ENCODE measurements at regions not wholly inside any gene's neighbourhood (a gene's known extent, or its start where the extent isn't known, plus 50 kb on each side); places are given as distances from the start of the nearest gene placed in this dataset.

DNA sequence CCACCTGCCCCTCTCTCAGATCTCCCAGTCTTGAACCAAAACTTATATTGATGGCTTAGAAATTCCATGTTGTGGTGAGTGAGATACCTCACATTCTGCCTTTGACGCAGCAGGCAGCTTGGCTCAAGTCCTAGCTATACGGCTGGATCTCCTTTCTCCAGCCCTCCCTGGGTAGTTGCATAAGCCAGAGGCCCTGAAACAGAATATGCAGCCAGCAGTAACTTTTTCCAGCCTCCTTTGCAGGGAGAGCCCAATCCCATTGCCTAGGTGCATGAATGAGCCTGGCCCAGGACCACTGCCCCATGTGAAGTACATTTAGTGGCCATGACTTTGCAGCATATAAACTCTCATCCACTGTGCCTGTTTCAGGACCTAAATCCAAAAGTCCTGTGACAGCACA is 202.2 kb upstream of the CDYL start:
- no peak overlapping the region for H3K27ac ChIP-seq (ENCODE audit: low read depth, low read length, severe bottlenecking)
- H3K36me3 ChIP-seq (ENCODE audit: control insufficient read depth, insufficient read depth, low read length) = no peaks in the 10 kb centered on the region
- WGBS, 2 experiments (ENCODE audit: insufficient coverage in 2 of 2) = 82 to 91% methylated on average over 2 of the region's 2 CpGs
- no peak overlapping the region for H3K4me3 ChIP-seq (ENCODE audit: extremely low read depth, insufficient read depth, low read length, poor library complexity, severe bottlenecking)
- H3K9me3 ChIP-seq (ENCODE audit: control insufficient read depth, low read length) = peaks cover 4% of the 10 kb centered on the region
- H3K4me1 ChIP-seq (ENCODE audit: control insufficient read depth, insufficient read depth, low read length, poor library complexity, severe bottlenecking) = no peaks in the 10 kb centered on the region

DNA sequence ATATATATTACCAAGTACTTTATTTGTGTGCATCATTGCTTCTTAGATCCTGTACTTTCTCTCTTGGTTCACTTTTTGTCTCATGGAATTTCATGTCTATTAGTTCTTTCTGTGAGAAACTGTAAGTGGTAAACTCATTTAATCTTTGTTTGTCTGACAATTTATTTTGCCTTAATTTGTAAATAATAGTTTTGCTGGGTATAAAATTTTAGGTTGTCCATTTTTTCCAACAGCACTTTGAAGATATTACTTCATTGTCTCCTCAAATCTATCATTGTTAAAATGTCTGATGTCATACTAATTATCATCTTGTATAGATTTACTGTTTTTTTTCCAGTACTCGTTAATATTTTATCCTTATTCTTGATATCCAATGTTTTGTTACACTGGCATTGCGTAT is 205.2 kb upstream of the CDYL start:
- Histone ChIP-seq H3K4me1 (ENCODE audit: control insufficient read depth, insufficient read depth, low read length, poor library complexity, severe bottlenecking) (no peaks in the 10 kb centered on the region), H3K4me3 (ENCODE audit: extremely low read depth, insufficient read depth, low read length, poor library complexity, severe bottlenecking) (no peak overlapping the region), H3K27ac (ENCODE audit: low read depth, low read length, severe bottlenecking) (no peak overlapping the region), H3K36me3 (ENCODE audit: control insufficient read depth, insufficient read depth, low read length) (no peaks in the 10 kb centered on the region), H3K9me3 (ENCODE audit: control insufficient read depth, low read length) (peaks cover 4% of the 10 kb centered on the region)
- no CpG with 5 or more reads among the region's 2 CpGs for WGBS, 2 experiments (ENCODE audit: insufficient coverage in 2 of 2)

DNA sequence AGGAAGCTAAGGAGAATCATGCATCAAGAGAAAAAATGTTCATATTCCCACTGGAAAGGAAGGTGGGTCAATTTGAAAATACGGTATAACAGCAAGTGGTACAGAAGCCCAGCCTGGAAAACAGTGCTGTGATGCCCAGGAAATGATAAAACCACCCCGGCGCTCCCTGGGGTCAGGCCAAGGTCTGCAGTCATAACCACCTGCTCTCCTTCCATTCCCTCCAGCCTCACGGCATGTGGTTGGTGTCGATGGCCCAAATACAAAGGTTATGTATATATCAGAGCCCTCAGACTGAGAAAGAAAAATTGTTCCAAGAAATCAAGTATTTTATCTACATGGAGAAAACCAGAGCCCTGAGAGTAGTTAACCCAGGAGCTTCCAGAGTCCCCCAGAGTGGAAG is 208.1 kb upstream of the CDYL start:
- no peaks in the 10 kb centered on the region for H3K4me1 ChIP-seq (ENCODE audit: control insufficient read depth, insufficient read depth, low read length, poor library complexity, severe bottlenecking)
- 94 to 100% methylated on average over 1 to 3 of the region's 5 CpGs for WGBS, 2 experiments (ENCODE audit: insufficient coverage in 2 of 2)
- H3K36me3 ChIP-seq (ENCODE audit: control insufficient read depth, insufficient read depth, low read length) = no peaks in the 10 kb centered on the region
- no peak overlapping the region for H3K27ac ChIP-seq (ENCODE audit: low read depth, low read length, severe bottlenecking)
- no peak overlapping the region for H3K4me3 ChIP-seq (ENCODE audit: extremely low read depth, insufficient read depth, low read length, poor library complexity, severe bottlenecking)
- H3K9me3 ChIP-seq (ENCODE audit: control insufficient read depth, low read length) = peaks cover 4% of the 10 kb centered on the region

DNA sequence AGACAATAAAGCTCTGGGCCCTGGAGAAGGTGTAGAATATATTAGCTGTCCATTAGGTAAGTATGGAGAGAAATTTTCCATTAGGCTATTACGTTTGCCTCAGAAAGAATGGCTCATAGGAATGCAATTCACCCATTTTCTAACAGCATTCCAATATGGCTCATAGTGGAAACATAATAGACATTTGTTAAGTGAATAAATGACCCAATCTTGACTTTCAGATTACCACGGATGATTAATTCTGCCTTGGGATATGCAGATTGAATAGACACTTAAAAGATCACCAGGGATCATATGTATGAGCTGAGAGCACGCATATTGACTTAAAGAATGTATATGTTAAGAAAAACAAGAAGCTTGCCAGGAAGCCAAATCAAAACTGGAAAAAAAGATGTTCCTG is 209.1 kb upstream of the CDYL start:
- 83% methylated on average over 1 of the region's 3 CpGs; no CpG with 5 or more reads in 1 of the 2 experiments for WGBS, 2 experiments (ENCODE audit: insufficient coverage in 2 of 2)
- Histone ChIP-seq H3K4me3 (ENCODE audit: extremely low read depth, insufficient read depth, low read length, poor library complexity, severe bottlenecking) (no peak overlapping the region), H3K27ac (ENCODE audit: low read depth, low read length, severe bottlenecking) (no peak overlapping the region), H3K36me3 (ENCODE audit: control insufficient read depth, insufficient read depth, low read length) (no peaks in the 10 kb centered on the region), H3K9me3 (ENCODE audit: control insufficient read depth, low read length) (peaks cover 3% of the 10 kb centered on the region), H3K4me1 (ENCODE audit: control insufficient read depth, insufficient read depth, low read length, poor library complexity, severe bottlenecking) (no peaks in the 10 kb centered on the region)

DNA sequence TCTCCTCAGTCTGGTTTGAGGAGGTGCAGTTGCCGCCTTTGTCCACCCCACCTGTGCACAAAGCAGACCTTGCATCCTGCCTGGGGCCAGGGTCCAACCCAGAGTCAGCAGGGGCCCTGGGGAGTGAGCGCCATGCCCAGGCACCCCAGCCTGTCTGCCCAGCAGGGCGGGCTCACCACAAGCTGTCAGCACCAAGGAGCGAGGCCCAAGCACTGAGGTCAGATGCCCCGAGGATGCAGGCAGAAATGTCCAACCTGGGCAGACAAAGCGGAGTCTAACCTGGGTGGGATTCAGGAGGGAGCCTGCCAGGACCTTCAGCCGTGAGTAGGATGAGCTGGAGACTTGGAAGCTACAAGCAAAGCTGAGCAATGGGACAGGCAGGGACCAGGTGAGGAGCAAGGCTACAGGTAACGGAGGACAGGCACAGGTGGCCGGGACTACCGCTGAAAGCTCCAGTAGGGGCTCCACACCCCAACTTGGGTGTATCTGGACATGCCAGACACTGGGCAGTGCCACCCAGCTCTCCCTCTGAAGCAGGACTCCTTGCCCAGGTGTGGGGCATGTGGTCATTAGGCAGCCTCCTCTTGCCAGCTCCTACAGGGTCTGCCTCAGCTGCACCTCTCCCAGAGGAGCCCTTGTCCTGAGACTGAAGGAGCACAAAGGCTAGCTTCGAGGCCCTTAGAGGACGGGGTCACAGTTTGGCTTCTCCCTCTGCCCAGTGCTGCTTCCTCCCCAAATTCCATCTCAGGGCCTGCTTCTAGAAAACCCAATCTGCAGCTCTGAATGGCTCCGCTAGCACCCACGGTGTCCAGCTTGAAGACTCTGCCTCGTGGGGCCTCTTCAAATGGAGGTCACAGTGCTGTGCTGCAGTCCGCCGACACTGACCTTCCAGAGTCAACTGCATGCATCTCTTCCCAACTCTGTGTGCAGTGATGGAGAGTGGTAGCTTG is 210.6 kb upstream of the CDYL start:
- H3K27ac ChIP-seq (ENCODE audit: low read depth, low read length, severe bottlenecking) = no peak overlapping the region
- no peaks in the 10 kb centered on the region for H3K9me3 ChIP-seq (ENCODE audit: control insufficient read depth, low read length)
- no peaks in the 10 kb centered on the region for H3K36me3 ChIP-seq (ENCODE audit: control insufficient read depth, insufficient read depth, low read length)
- H3K4me1 ChIP-seq (ENCODE audit: control insufficient read depth, insufficient read depth, low read length, poor library complexity, severe bottlenecking) = no peaks in the 10 kb centered on the region
- no peak overlapping the region for H3K4me3 ChIP-seq (ENCODE audit: extremely low read depth, insufficient read depth, low read length, poor library complexity, severe bottlenecking)
- 90 to 93% methylated on average over 15 of the region's 17 CpGs for WGBS, 2 experiments (ENCODE audit: insufficient coverage in 2 of 2)

DNA sequence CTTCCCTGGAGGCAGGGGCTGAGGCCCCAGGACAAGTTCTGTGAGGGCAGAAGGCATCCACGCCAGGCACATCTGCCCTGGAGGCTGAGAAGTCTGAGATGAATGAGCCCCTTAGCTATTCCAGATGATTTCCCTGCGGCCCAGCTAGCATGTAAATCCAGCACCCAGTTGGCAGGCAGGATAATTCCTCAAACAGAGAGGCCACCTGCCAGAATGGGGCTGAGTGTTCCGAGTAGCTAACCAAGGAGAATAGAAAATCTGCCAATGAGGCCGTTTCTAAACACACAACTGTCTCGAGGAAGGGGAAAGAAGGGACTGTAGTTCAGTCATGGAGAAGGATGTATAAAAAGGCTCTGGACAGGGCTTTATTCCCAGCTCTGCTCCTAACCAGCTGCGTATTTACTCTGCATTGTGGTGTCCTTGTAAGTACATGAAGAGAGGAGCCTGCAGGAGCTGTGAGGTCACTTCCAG is 211.4 kb upstream of the CDYL start:
- Histone ChIP-seq H3K9me3 (ENCODE audit: control insufficient read depth, low read length) (no peaks in the 10 kb centered on the region), H3K4me3 (ENCODE audit: extremely low read depth, insufficient read depth, low read length, poor library complexity, severe bottlenecking) (no peak overlapping the region), H3K4me1 (ENCODE audit: control insufficient read depth, insufficient read depth, low read length, poor library complexity, severe bottlenecking) (no peaks in the 10 kb centered on the region), H3K27ac (ENCODE audit: low read depth, low read length, severe bottlenecking) (no peak overlapping the region), H3K36me3 (ENCODE audit: control insufficient read depth, insufficient read depth, low read length) (no peaks in the 10 kb centered on the region)
- 92 to 95% methylated on average over 4 to 6 of the region's 6 CpGs for WGBS, 2 experiments (ENCODE audit: insufficient coverage in 2 of 2)

DNA sequence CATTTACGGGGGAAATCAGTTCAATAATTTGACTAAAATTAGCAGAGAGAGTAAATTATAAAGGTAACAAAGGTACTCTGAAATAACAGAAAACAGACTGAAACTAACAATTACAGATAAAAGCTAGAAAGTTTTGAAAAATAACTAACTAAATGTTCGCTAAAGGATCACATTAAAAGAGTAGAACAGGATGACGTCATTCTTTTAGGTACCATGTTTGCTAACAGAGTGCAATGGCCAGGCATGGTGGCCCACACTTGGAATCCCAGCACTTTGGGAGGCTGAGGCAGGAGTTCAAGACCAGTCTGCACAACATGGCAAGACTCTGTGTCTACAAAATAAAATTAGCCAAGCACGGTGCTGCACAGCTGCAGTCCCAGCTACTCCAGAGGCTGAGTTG is 212.3 kb upstream of the CDYL start:
- Histone ChIP-seq H3K9me3 (ENCODE audit: control insufficient read depth, low read length) (no peaks in the 10 kb centered on the region), H3K27ac (ENCODE audit: low read depth, low read length, severe bottlenecking) (no peak overlapping the region), H3K4me3 (ENCODE audit: extremely low read depth, insufficient read depth, low read length, poor library complexity, severe bottlenecking) (no peak overlapping the region), H3K36me3 (ENCODE audit: control insufficient read depth, insufficient read depth, low read length) (no peaks in the 10 kb centered on the region), H3K4me1 (ENCODE audit: control insufficient read depth, insufficient read depth, low read length, poor library complexity, severe bottlenecking) (no peaks in the 10 kb centered on the region)
- WGBS, 2 experiments (ENCODE audit: insufficient coverage in 2 of 2) = 93 to 98% methylated on average over 3 of the region's 4 CpGs

DNA sequence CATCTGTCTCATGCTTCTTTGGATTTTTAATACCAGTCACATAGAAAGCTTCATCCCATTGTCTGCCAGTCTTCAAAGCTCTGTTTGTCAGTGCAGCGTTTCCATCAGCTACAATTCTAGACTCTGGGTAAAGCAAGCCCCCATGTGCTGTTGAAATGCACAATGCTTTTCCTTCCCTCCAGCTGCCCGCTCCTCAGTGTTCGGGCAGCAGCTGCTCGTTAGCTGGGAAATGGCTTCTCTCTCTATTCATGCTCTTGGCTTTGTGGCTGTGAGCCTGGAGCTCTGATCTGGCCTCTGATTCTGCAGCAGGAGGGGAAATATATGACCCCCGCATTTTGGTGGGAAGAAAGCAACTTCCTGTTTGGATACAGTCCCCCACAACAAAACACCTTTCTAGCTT is 213.0 kb upstream of the CDYL start:
- WGBS, 2 experiments (ENCODE audit: insufficient coverage in 2 of 2) = 95% methylated on average over 5 of the region's 5 CpGs
- no peak overlapping the region for H3K27ac ChIP-seq (ENCODE audit: low read depth, low read length, severe bottlenecking)

DNA sequence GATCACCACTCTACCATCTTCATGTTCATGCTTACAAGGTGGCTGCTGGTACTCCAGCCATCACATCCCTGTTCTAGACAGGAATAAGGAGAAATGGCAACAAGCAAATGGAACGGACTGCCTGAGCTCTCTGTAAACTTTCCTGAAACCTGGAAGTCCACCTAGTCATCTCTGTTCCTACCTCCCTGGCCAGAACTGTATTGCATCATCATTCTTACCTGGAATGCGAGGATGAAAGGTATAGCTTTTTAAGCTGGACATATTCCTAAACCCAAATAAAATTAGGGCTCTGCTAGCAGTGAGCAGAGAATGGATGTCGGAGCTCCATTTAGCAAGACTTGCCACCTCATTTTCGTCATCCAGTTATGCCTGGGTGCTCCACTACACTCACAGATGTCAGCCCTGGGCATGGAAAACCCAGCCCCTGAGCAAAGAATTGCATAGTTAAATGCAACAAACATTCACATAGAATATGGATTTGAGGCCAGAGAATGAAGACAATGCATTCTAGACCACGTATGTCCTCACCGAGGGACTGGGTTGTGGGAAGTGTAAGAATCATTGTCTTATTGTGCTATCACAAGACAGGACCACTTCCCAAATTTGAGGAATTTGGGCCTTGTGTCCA is 214.3 kb upstream of the CDYL start:
- no peaks in the 10 kb centered on the region for H3K4me1 ChIP-seq (ENCODE audit: control insufficient read depth, insufficient read depth, low read length, poor library complexity, severe bottlenecking)
- H3K27ac ChIP-seq (ENCODE audit: low read depth, low read length, severe bottlenecking) = no peak overlapping the region
- 96 to 98% methylated on average over 5 to 6 of the region's 6 CpGs for WGBS, 2 experiments (ENCODE audit: insufficient coverage in 2 of 2)
- H3K9me3 ChIP-seq (ENCODE audit: control insufficient read depth, low read length) = no peaks in the 10 kb centered on the region
- no peak overlapping the region for H3K4me3 ChIP-seq (ENCODE audit: extremely low read depth, insufficient read depth, low read length, poor library complexity, severe bottlenecking)
- no peaks in the 10 kb centered on the region for H3K36me3 ChIP-seq (ENCODE audit: control insufficient read depth, insufficient read depth, low read length)

More for the DNA sequence above, 213.0 kb upstream of the CDYL start:
- no peaks in the 10 kb centered on the region for H3K4me1 ChIP-seq (ENCODE audit: control insufficient read depth, insufficient read depth, low read length, poor library complexity, severe bottlenecking)
- no peak overlapping the region for H3K4me3 ChIP-seq (ENCODE audit: extremely low read depth, insufficient read depth, low read length, poor library complexity, severe bottlenecking)
- no peaks in the 10 kb centered on the region for H3K36me3 ChIP-seq (ENCODE audit: control insufficient read depth, insufficient read depth, low read length)
- H3K9me3 ChIP-seq (ENCODE audit: control insufficient read depth, low read length) = no peaks in the 10 kb centered on the region

DNA sequence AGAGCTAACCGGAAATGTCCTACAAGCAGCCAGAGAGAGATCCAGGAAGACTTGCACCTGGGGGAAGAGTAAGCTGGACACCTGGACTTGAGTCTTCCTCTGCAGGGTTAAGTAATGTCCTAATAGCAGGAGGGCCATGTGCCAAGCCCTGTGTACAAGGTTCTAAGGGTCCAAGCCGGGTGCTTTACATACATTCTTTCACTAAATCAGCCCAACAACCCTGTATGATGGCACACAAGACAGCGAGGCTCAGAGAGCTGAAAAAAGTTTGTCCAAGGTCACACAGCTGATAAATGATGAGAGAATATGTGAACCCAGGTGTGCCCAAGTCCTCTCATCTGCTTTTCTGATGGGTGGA is 215.1 kb upstream of the CDYL start:
- 91 to 100% methylated on average over 1 to 2 of the region's 3 CpGs for WGBS, 2 experiments (ENCODE audit: insufficient coverage in 2 of 2)

More for the DNA sequence above, 215.1 kb upstream of the CDYL start:
- Histone ChIP-seq H3K36me3 (ENCODE audit: control insufficient read depth, insufficient read depth, low read length) (no peaks in the 10 kb centered on the region), H3K9me3 (ENCODE audit: control insufficient read depth, low read length) (no peaks in the 10 kb centered on the region), H3K27ac (ENCODE audit: low read depth, low read length, severe bottlenecking) (no peak overlapping the region), H3K4me1 (ENCODE audit: control insufficient read depth, insufficient read depth, low read length, poor library complexity, severe bottlenecking) (no peaks in the 10 kb centered on the region), H3K4me3 (ENCODE audit: extremely low read depth, insufficient read depth, low read length, poor library complexity, severe bottlenecking) (no peak overlapping the region)
